ENCODE measurements at regions not wholly inside any gene's neighbourhood (a gene's known extent, or its start where the extent isn't known, plus 50 kb on each side); places are given as distances from the start of the nearest gene placed in this dataset.

DNA sequence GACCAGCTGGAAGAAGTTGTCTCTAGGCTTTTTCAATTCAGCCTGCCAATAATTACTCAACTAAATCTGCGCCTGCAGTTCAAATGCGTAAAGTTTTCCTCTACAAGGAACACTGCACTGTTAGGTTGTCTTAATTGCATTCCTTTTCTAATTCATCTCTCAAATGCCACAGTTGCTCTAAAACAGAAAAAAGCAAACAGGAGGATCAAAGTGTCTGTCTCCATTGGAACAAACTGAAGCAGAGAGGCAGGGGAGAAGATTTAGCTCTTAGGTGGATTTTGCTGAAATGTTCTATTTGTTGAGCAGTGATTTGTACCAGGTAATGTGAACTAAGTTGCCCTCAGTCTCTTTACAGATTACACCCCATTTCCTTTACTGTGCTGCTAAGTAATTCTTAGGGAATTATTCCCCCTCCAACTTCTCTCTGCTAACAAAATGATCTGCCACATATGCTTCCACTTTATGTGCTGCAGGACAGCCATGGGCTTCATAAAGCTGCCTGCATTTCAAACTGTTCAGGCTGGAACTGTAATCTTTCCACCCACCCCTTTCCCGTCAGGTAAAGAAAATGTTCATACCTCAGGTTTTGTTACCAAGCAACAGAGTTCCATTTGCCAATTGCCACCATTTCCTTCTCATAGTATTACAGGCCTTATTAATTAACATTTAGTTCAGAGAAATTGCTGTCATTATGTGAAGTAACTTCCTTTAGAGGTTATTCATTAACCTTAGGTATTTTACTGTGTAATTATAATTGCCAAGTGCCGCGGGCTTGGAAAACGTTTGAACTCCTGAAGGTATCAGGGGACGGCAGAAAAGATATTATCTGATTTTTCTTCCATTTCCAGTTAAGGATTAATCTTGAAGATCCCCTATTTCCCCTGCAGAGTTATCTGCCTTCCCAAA is 149.3 kb downstream of the SPRY1 start:
- TF ChIP-seq, protein P1, sequence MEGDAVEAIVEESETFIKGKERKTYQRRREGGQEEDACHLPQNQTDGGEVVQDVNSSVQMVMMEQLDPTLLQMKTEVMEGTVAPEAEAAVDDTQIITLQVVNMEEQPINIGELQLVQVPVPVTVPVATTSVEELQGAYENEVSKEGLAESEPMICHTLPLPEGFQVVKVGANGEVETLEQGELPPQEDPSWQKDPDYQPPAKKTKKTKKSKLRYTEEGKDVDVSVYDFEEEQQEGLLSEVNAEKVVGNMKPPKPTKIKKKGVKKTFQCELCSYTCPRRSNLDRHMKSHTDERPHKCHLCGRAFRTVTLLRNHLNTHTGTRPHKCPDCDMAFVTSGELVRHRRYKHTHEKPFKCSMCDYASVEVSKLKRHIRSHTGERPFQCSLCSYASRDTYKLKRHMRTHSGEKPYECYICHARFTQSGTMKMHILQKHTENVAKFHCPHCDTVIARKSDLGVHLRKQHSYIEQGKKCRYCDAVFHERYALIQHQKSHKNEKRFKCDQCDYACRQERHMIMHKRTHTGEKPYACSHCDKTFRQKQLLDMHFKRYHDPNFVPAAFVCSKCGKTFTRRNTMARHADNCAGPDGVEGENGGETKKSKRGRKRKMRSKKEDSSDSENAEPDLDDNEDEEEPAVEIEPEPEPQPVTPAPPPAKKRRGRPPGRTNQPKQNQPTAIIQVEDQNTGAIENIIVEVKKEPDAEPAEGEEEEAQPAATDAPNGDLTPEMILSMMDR (IDR thresholded peaks at IDR 0.05), result no peak
- TF ChIP-seq POLR2A (IDR thresholded peaks at IDR 0.05), result no peak

Measured in upper lobe of left lung (tissue), 4 donors.